OCI-LY3 (cell line): ENCODE measurements at regions not wholly inside any gene's neighbourhood (a gene's known extent, or its start where the extent isn't known, plus 50 kb on each side); places are given as distances from the start of the nearest gene placed in this dataset.
"Not testable (repeated sequence)": the region's sequence is repeated elsewhere in the genome, so short reads cannot be mapped to it uniquely, and the experiment has no call there.

Source experiments
- H2AFZ ChIP-seq: fragments of 200-600, 300-600 bp; shearing (Covaris generic); 2 replicates; pipeline ENCODE4 v1.6.0; 2014; ENCODE audit warnings: antibody characterized with exemption, low read depth, low read length
- H3K27ac ChIP-seq: fragments of 200-600, 300-600 bp; sonication (generic); 2 replicates; pipeline ENCODE4 v1.5.1; 2014; ENCODE audit warnings: mild to moderate bottlenecking, low read length, moderate library complexity, mixed read lengths
- H3K27me3 ChIP-seq: fragments of 200-600, 300-600 bp; sonication (generic); 2 replicates; pipeline ENCODE4 v1.6.1; 2014; ENCODE audit warnings: low read depth, low read length, mixed read lengths
- H3K36me3 ChIP-seq: fragments of 200-600, 300-600 bp; sonication (generic); replicated peaks from 2 replicates; pipeline ENCODE3; 2014; ENCODE audit warnings: low read depth, low read length, mixed read lengths
- H3K4me1 ChIP-seq: fragments of 300-600, 200-600 bp; sonication (generic); 2 replicates; pipeline ENCODE4 v1.6.1; 2014; ENCODE audit warnings: low read length, mixed read lengths
- H3K4me2 ChIP-seq: fragments of 200-600, 300-600 bp; sonication (generic); 2 replicates; pipeline ENCODE4 v1.6.1; 2014; ENCODE audit warnings: low read length, mixed read lengths
- H3K4me3 ChIP-seq: fragments of 300-600, 200-600 bp; sonication (generic); 2 replicates; pipeline ENCODE4 v1.5.1; 2014; ENCODE audit warnings: antibody characterized with exemption, mild to moderate bottlenecking, low read length, moderate library complexity
- H3K79me2 ChIP-seq: fragments of 300-600, 200-600 bp; shearing (Covaris generic); 2 replicates; pipeline ENCODE4 v1.6.1; 2014; ENCODE audit warnings: mild to moderate bottlenecking, low read length, mixed read lengths
- H3K9ac ChIP-seq: fragments of 300-600, 200-600 bp; shearing (Covaris generic); 2 replicates; pipeline ENCODE4 v1.6.0; 2014; ENCODE audit warnings: mild to moderate bottlenecking, low read length, moderate library complexity
- H3K9me3 ChIP-seq: fragments of 200-600, 300-600 bp; shearing (Covaris generic); 2 replicates; pipeline ENCODE4 v1.6.1; 2014; ENCODE audit warnings: low read length, mixed read lengths; ENCODE audit not compliant: insufficient read depth
- H4K20me1 ChIP-seq: fragments of 200-600, 300-600 bp; sonication (generic); 2 replicates; pipeline ENCODE4 v1.6.1; 2016; ENCODE audit warnings: low read length, mixed read lengths; ENCODE audit not compliant: insufficient read depth
- CTCF ChIP-seq: fragments of 200-600, 300-600 bp; sonication (generic); IDR thresholded peaks from 2 replicates; pipeline ENCODE4 v1.5.1; 2014; ENCODE audit warnings: antibody characterized with exemption, low read length, low read depth
- EZH2phosphoT487 ChIP-seq: fragments of 200-600 bp; shearing (Covaris generic); IDR thresholded peaks from 2 replicates; pipeline ENCODE4 v1.6.1; 2018; ENCODE audit warnings: antibody characterized with exemption, mixed run types, low read depth

DNA sequence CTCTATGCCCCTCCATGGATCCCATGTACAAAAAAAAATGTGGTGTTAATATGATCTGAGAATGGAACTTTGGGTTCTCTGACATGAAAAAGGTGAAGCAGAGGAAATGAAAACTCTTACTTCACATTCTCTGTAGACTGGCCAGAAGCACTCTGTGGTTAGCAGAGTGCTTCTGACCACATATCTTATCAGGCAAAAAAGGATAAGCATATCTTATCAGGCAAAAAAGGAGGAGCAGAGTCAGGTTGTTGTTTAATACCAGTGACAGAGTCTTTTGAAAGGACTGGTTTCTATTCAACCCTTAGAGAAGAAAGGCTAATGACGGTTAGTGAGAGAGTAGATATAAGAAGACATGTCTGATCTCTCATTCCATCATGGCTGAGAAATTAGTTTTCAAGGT is 1404.8 kb downstream of the SLITRK1 start:
- H3K79me2 ChIP-seq, result no peaks in the 10 kb centered on the region
- no peak for TF ChIP-seq EZH2phosphoT487
- TF ChIP-seq CTCF, result no peak
- 0 out of 2 replicates have a peak overlapping the region, but pooled peaks have one; percentile 7 for H2AFZ ChIP-seq
- no peaks in the 10 kb centered on the region for H4K20me1 ChIP-seq
- H3K9me3 ChIP-seq, result no peaks in the 10 kb centered on the region
- no peak overlapping the region for H3K9ac ChIP-seq
- H3K27ac ChIP-seq, result no peak overlapping the region
- H3K36me3 ChIP-seq, result no peaks in the 10 kb centered on the region
- peaks cover 11% of the 10 kb centered on the region for H3K4me1 ChIP-seq
- no peaks in the 10 kb centered on the region for H3K27me3 ChIP-seq
- no peak overlapping the region for H3K4me3 ChIP-seq
- 0 out of 2 replicates have a peak overlapping the region, but pooled peaks have one; percentile 16 for H3K4me2 ChIP-seq

GRCh38 chr13:82467626-82468025 is 1414.6 kb downstream of the SLITRK1 start:
- H3K9ac ChIP-seq, result no peak overlapping the region
- TF ChIP-seq CTCF (no peak), EZH2phosphoT487 (no peak)
- H3K79me2 ChIP-seq, result no peaks in the 10 kb centered on the region
- no peaks in the 10 kb centered on the region for H4K20me1 ChIP-seq
- H3K27ac ChIP-seq, result no peak overlapping the region
- no peak overlapping the region for H2AFZ ChIP-seq
- no peaks in the 10 kb centered on the region for H3K27me3 ChIP-seq
- no peak overlapping the region for H3K4me2 ChIP-seq
- H3K36me3 ChIP-seq, result no peaks in the 10 kb centered on the region
- no peaks in the 10 kb centered on the region for H3K4me1 ChIP-seq
- H3K4me3 ChIP-seq, result no peak overlapping the region
- H3K9me3 ChIP-seq, result no peaks in the 10 kb centered on the region

DNA sequence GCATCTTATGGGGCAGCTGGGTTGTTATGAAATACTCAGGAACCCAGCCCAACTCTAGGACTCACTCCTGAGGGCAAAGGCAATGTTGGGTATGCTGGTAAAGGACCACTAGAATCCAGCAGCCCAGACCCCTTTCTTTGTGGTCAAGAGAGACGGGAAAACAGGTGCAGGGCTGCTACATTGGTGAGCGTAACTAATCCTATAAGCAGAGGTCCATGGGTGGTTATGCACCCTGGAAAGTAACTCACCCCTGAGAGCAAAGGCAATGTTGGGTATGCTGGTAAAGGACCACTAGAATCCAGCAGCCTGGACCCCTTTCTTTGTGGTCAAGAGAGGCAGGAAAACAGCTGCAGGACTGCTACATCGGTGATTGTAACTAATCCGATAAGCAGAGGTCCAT is 1422.7 kb downstream of the SLITRK1 start:
- not testable (repeated sequence) for H3K9me3 ChIP-seq, H4K20me1 ChIP-seq, H3K9ac ChIP-seq, H3K27me3 ChIP-seq, H3K27ac ChIP-seq, H3K4me1 ChIP-seq, H3K79me2 ChIP-seq, H3K4me3 ChIP-seq, H3K36me3 ChIP-seq, H3K4me2 ChIP-seq, H2AFZ ChIP-seq

DNA sequence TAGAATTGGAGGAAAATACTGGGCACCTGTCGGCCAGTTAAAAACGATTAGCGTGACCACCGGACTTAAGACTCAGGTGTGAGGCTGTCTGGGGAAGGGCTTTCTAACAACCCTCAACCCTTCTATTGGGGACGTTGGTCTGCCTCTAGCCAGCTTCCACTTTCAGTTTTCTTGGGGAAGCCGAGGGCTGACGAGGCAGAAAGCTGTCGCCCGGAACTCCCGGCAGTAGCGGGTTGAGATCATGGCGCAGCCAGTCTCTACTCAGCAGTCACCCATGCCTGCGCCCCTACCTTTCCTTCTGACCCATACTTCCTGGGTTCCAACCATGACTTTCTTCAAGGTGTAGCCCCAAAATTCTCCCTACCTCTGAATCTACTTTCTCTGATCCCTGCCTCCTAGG is 1424.1 kb downstream of the SLITRK1 start:
- TF ChIP-seq CTCF, result no peak
- H3K9me3 ChIP-seq, result no peaks in the 10 kb centered on the region

GRCh38 chr13:82457548-82457947 is 1424.7 kb downstream of the SLITRK1 start:
- not testable (repeated sequence) for H4K20me1 ChIP-seq, H2AFZ ChIP-seq, H3K4me1 ChIP-seq, H3K27me3 ChIP-seq, H3K9ac ChIP-seq, H3K27ac ChIP-seq, H3K79me2 ChIP-seq, H3K36me3 ChIP-seq, H3K4me2 ChIP-seq, H3K9me3 ChIP-seq, H3K4me3 ChIP-seq

More for the DNA sequence above, 1424.1 kb downstream of the SLITRK1 start:
- Histone ChIP-seq H3K4me1 (no peaks in the 10 kb centered on the region), H3K79me2 (no peaks in the 10 kb centered on the region), H4K20me1 (no peaks in the 10 kb centered on the region), H3K9ac (no peak overlapping the region), H3K27ac (no peak overlapping the region), H3K4me3 (no peak overlapping the region), H3K36me3 (no peaks in the 10 kb centered on the region), H3K27me3 (no peaks in the 10 kb centered on the region), H3K4me2 (no peak overlapping the region), H2AFZ (no peak overlapping the region)
